GM10266 (cell line): ENCODE measurements at regions not wholly inside any gene's neighbourhood (a gene's known extent, or its start where the extent isn't known, plus 50 kb on each side); places are given as distances from the start of the nearest gene placed in this dataset.

Experiments used
- DNase-seq: peaks from one replicate; pipeline ENCODE4 v3.0.0; 2012; ENCODE audit errors: extremely low spot score
- CTCF ChIP-seq: IDR thresholded peaks from 2 replicates; pipeline ENCODE4 v1.5.1; 2012; ENCODE audit warnings: mild to moderate bottlenecking, low read depth; ENCODE audit not compliant: control insufficient read depth, insufficient read depth; ENCODE audit errors: missing control alignments

- no peak for TF ChIP-seq CTCF
Observed at GRCh38 chr6:141361559-141361958, 771.2 kb upstream of the GJE1 start.

GRCh38 chr6:141359953-141360352 is 772.8 kb upstream of the GJE1 start:
- no peak for TF ChIP-seq CTCF
- no peak for DNase-seq

More at GRCh38 chr6:141361559-141361958, 771.2 kb upstream of the GJE1 start:
- no peak for DNase-seq

- no peak for TF ChIP-seq CTCF
- DNase-seq, result no peak
Observed at GRCh38 chr6:141354191-141354955, 778.4 kb upstream of the GJE1 start.

GRCh38 chr6:141351721-141352120 is 781.0 kb upstream of the GJE1 start:
- no peak for TF ChIP-seq CTCF
- no peak for DNase-seq

- no peak for DNase-seq
- no peak for TF ChIP-seq CTCF
Observed at GRCh38 chr6:141349710-141350109, 783.0 kb upstream of the GJE1 start.

GRCh38 chr6:141347906-141348492 is 784.7 kb upstream of the GJE1 start:
- DNase-seq, result no peak
- TF ChIP-seq CTCF, result no peak

- no peak for TF ChIP-seq CTCF
Observed at GRCh38 chr6:141347086-141347485, 785.6 kb upstream of the GJE1 start.

More at GRCh38 chr6:141347086-141347485, 785.6 kb upstream of the GJE1 start:
- DNase-seq, result no peak
